ENCODE measurements at regions not wholly inside any gene's neighbourhood (a gene's known extent, or its start where the extent isn't known, plus 50 kb on each side); places are given as distances from the start of the nearest gene placed in this dataset.

- 48 to 49% methylated on average over 4 of the region's 4 CpGs for WGBS, 2 donors
- Histone ChIP-seq H3K9me3 (no peaks in the 10 kb centered on the region), H3K4me3 (no peak overlapping the region), H3K27ac (no peak overlapping the region), H3K27me3 (peaks cover 0 to 19% (median 3%) of the 10 kb centered on the region in 4 donors), H3K4me1 (no peaks in the 10 kb centered on the region), H3K36me3 (no peaks in the 10 kb centered on the region)
- TF ChIP-seq CTCF (IDR thresholded peaks at IDR 0.05) = no peak
- DNase-seq (no peak), ATAC-seq (no peak), FAIRE-seq (no peak)
- intact Hi-C loops (cut with DNase I) = no loop called here
Measured at GRCh38 chrX:97751735-97752134, 868.0 kb downstream of the RPA4 start.

- Histone ChIP-seq H3K9me3 (no peaks in the 10 kb centered on the region), H3K36me3 (no peaks in the 10 kb centered on the region), H3K27ac (no peak overlapping the region), H3K4me1 (no peaks in the 10 kb centered on the region), H3K27me3 (peaks cover 0 to 7% (median 3%) of the 10 kb centered on the region in 4 donors), H3K4me3 (no peak overlapping the region)
- TF ChIP-seq CTCF (IDR thresholded peaks at IDR 0.05) = no peak
- FAIRE-seq = no peak
- no peak for DNase-seq
- 68 to 74% methylated on average over 5 of the region's 5 CpGs for WGBS, 2 donors
- ATAC-seq = no peak
- intact Hi-C loops (cut with DNase I) = no loop called here
Measured at GRCh38 chrX:97756879-97757278, 873.2 kb downstream of the RPA4 start.

- DNase-seq (no peak), ATAC-seq (no peak), FAIRE-seq (no peak)
- Histone ChIP-seq H3K27ac (no peak overlapping the region), H3K36me3 (no peaks in the 10 kb centered on the region), H3K9me3 (no peaks in the 10 kb centered on the region), H3K4me1 (no peaks in the 10 kb centered on the region), H3K4me3 (no peak overlapping the region), H3K27me3 (peaks cover 0 to 5% (median 0%) of the 10 kb centered on the region in 4 donors)
- TF ChIP-seq CTCF (IDR thresholded peaks at IDR 0.05) = no peak
- intact Hi-C loops (cut with DNase I) = no loop called here
Measured at GRCh38 chrX:97763391-97763790, 879.7 kb downstream of the RPA4 start.

- no peaks in the 10 kb centered on the region for H3K4me1 ChIP-seq
- no peak for ATAC-seq
- 0% methylated on average over 1 of the region's 1 CpG for WGBS, 2 donors
- DNase-seq = no peak
- H3K9me3 ChIP-seq = no peaks in the 10 kb centered on the region
- H3K27ac ChIP-seq = no peak overlapping the region
- intact Hi-C loops (cut with DNase I) = no loop called here
- H3K36me3 ChIP-seq = no peaks in the 10 kb centered on the region
- peaks cover 0 to 5% (median 0%) of the 10 kb centered on the region in 4 donors for H3K27me3 ChIP-seq
- H3K4me3 ChIP-seq = no peak overlapping the region
- TF ChIP-seq CTCF (IDR thresholded peaks at IDR 0.05) = no peak
- no peak for FAIRE-seq
Measured at GRCh38 chrX:97763981-97764380, 880.3 kb downstream of the RPA4 start.

GRCh38 chrX:97766501-97767095 lies 882.9 kb downstream of the RPA4 start:
- Histone ChIP-seq H3K27ac (no peak overlapping the region), H3K4me3 (no peak overlapping the region), H3K9me3 (no peaks in the 10 kb centered on the region), H3K36me3 (no peaks in the 10 kb centered on the region), H3K27me3 (peaks cover 0 to 5% (median 0%) of the 10 kb centered on the region in 4 donors), H3K4me1 (no peaks in the 10 kb centered on the region)
- no peak for DNase-seq
- intact Hi-C loops (cut with DNase I) = no loop called here
- no peak for FAIRE-seq
- ATAC-seq = no peak
- TF ChIP-seq CTCF (IDR thresholded peaks at IDR 0.05) = no peak
- WGBS, 2 donors = 63 to 66% methylated on average over 5 of the region's 5 CpGs

Data from pancreas (tissue), 10 donors.